Liver (tissue), 8 donors: ENCODE measurements at regions not wholly inside any gene's neighbourhood (a gene's known extent, or its start where the extent isn't known, plus 50 kb on each side); places are given as distances from the start of the nearest gene placed in this dataset.

Experiments used
- DNase-seq: peaks from one replicate; pipeline ENCODE4 v3.0.0-alpha.2; 2017; ENCODE audit warnings: low spot score
- H3K27ac ChIP-seq, 2 donors: one replicate each; pipeline ENCODE4 v1.7.0; 2013; ENCODE audit warnings: inconsistent platforms in 2 of 2, low read length in 2 of 2, control low read depth in 1 of 2, low read depth in 1 of 2, mild to moderate bottlenecking in 1 of 2
- H3K27me3 ChIP-seq, 4 donors: one replicate each; pipeline versions ENCODE4 v1.6.1 to v1.7.0; 2013; ENCODE audit warnings: low read length in 3 of 4, inconsistent platforms in 1 of 4, mild to moderate bottlenecking in 1 of 4, moderate library complexity in 1 of 4; ENCODE audit not compliant: control insufficient read depth in 4 of 4, insufficient read depth in 4 of 4
- H3K36me3 ChIP-seq, 4 donors: one replicate each; pipeline versions ENCODE4 v1.6.1 to v1.7.0; 2013; ENCODE audit warnings: low read length in 3 of 4, mild to moderate bottlenecking in 3 of 4, low read depth in 1 of 4, moderate library complexity in 1 of 4; ENCODE audit not compliant: control insufficient read depth in 4 of 4, insufficient read depth in 3 of 4
- H3K4me1 ChIP-seq, 4 donors: one replicate each; pipeline versions ENCODE4 v1.6.1 to v1.7.0; 2013; ENCODE audit warnings: low read length in 3 of 4, mild to moderate bottlenecking in 3 of 4, moderate library complexity in 1 of 4; ENCODE audit not compliant: control insufficient read depth in 4 of 4, insufficient read depth in 4 of 4
- H3K4me3 ChIP-seq, 3 donors: one replicate each; pipeline versions ENCODE4 v1.6.1 to v1.7.0; 2013; ENCODE audit warnings: low read length in 3 of 3, control low read depth in 1 of 3, low read depth in 1 of 3, mild to moderate bottlenecking in 1 of 3
- H3K9ac ChIP-seq, 2 donors: one replicate each; pipeline ENCODE4 v1.7.0; 2013; ENCODE audit warnings: low read length in 2 of 2, mild to moderate bottlenecking in 2 of 2, moderate library complexity in 2 of 2, control low read depth in 1 of 2, low read depth in 1 of 2
- H3K9me3 ChIP-seq, 4 donors: one replicate each; pipeline versions ENCODE4 v1.6.1 to v1.7.0; 2013; ENCODE audit warnings: low read length in 3 of 4; ENCODE audit not compliant: control insufficient read depth in 4 of 4
- EGR1 ChIP-seq, 2 donors: IDR thresholded peaks; 2 replicates each; pipeline ENCODE4 v1.6.1; 2016 to 2018; ENCODE audit warnings: antibody characterized with exemption in 2 of 2, low read depth in 2 of 2
- FOXA1 ChIP-seq: IDR thresholded peaks from 2 replicates; pipeline ENCODE4 v1.6.1; 2016; ENCODE audit warnings: antibody characterized with exemption
- FOXA2 ChIP-seq: IDR thresholded peaks from 2 replicates; pipeline ENCODE4 v1.6.1; 2016; ENCODE audit warnings: antibody characterized with exemption
- GABPA ChIP-seq, 2 donors: IDR thresholded peaks in 1 of 2; conservative IDR thresholded peaks in 1 of 2; 2 replicates each; pipeline ENCODE4 v1.6.1; 2016; ENCODE audit warnings: antibody characterized with exemption in 2 of 2, mild to moderate bottlenecking in 1 of 2, moderate library complexity in 1 of 2
- HNF4A ChIP-seq, 2 donors: conservative IDR thresholded peaks; 2 replicates each; pipeline ENCODE4 v1.6.1; 2016; ENCODE audit warnings: antibody characterized with exemption in 2 of 2, mild to moderate bottlenecking in 2 of 2
- HNF4G ChIP-seq: IDR thresholded peaks from 2 replicates; pipeline ENCODE4 v1.6.1; 2016; ENCODE audit warnings: antibody characterized with exemption
- JUND ChIP-seq, 2 donors: IDR thresholded peaks; 2 replicates each; pipeline ENCODE4 v1.6.1; 2016; ENCODE audit warnings: antibody characterized with exemption in 2 of 2
- RAD21 ChIP-seq, 2 donors: IDR thresholded peaks; 2 replicates each; pipeline ENCODE4 v1.6.1; 2016; ENCODE audit warnings: antibody characterized with exemption in 2 of 2, mild to moderate bottlenecking in 2 of 2
- RXRA ChIP-seq, 2 donors: IDR thresholded peaks; 2 replicates each; pipeline ENCODE4 v1.6.1; 2017 to 2018; ENCODE audit warnings: antibody characterized with exemption in 2 of 2, mild to moderate bottlenecking in 1 of 2
- SP1 ChIP-seq: IDR thresholded peaks from 2 replicates; pipeline ENCODE4 v1.6.1; 2018; ENCODE audit warnings: antibody characterized with exemption, mild to moderate bottlenecking
- YY1 ChIP-seq: IDR thresholded peaks from 2 replicates; pipeline ENCODE4 v1.6.1; 2016; ENCODE audit warnings: antibody characterized with exemption, mild to moderate bottlenecking
- WGBS: extraction: QIAGEN DNeasy Blood & Tissue Kit; methylation state at CpG from one replicate; pipeline ENCODE4 v1.1.7; 2013; 5-methylcytosine and 5-hydroxymethylcytosine counted together
- TF ChIP-seq, protein P1 (sequence below): IDR thresholded peaks from 2 replicates; pipeline ENCODE4 v1.6.1; 2016; ENCODE audit warnings: antibody characterized with exemption
- TF ChIP-seq, protein P2 (sequence below): IDR thresholded peaks from 2 replicates; pipeline ENCODE4 v1.6.1; 2016; ENCODE audit warnings: antibody characterized with exemption
- TF ChIP-seq, protein P3 (sequence below): IDR thresholded peaks from 2 replicates; pipeline ENCODE4 v1.6.1; 2016; ENCODE audit warnings: antibody characterized with exemption, mild to moderate bottlenecking
- TF ChIP-seq, protein P4 (sequence below): fragments of 150-350 bp; IDR thresholded peaks from 2 replicates; pipeline ENCODE4 v1.5.1; 2017; ENCODE audit warnings: improper control_type of control experiment, low read depth, low read length; ENCODE audit not compliant: missing input control
- TF ChIP-seq, protein P5 (sequence below): IDR thresholded peaks from 2 replicates; pipeline ENCODE4 v1.6.1; 2016; ENCODE audit warnings: antibody characterized with exemption
- donor health status: healthy.
- donor health status: healthy.
- donor health status: healthy.
- donor health status: healthy.
- donor health status: healthy.

DNA sequence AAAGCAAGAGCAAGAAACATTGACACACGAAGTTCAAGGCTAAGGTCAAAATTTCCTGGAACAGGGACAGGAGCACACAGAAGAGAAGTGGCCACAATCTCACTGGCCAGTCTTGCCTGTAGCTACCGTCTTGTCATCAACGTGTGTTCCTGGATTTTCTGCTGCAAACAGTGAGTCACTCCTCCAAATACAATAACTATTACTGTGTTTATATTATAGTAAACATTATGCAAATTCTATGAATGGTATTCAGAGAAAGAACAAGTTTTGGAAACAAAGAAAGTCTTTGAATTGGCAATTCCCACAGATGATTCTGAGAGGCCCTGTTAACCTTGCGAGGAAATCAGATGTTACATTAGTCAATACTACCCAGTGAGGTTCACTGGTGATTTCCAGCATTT lies 220.5 kb downstream of the FAM43A start:
- H3K27ac ChIP-seq, result no peak overlapping the region
- no peaks in the 10 kb centered on the region for H3K27me3 ChIP-seq
- H3K36me3 ChIP-seq, result no peaks in the 10 kb centered on the region
- no peak for TF ChIP-seq GABPA (IDR thresholded peaks at IDR 0.05 in 1 of 2, conservative IDR thresholded peaks at IDR 0.05 in 1 of 2)
- TF ChIP-seq, protein P1, sequence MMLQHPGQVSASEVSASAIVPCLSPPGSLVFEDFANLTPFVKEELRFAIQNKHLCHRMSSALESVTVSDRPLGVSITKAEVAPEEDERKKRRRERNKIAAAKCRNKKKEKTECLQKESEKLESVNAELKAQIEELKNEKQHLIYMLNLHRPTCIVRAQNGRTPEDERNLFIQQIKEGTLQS, result no peak
- TF ChIP-seq EGR1 (IDR thresholded peaks at IDR 0.05; ENCODE audit: low read depth in 2 of 2), result no peak
- no peak for TF ChIP-seq FOXA2
- no peak for TF ChIP-seq JUND (IDR thresholded peaks at IDR 0.05)
- TF ChIP-seq, protein P2, sequence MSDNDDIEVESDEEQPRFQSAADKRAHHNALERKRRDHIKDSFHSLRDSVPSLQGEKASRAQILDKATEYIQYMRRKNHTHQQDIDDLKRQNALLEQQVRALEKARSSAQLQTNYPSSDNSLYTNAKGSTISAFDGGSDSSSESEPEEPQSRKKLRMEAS, result no peak
- no peak for TF ChIP-seq FOXA1
- TF ChIP-seq, protein P3, sequence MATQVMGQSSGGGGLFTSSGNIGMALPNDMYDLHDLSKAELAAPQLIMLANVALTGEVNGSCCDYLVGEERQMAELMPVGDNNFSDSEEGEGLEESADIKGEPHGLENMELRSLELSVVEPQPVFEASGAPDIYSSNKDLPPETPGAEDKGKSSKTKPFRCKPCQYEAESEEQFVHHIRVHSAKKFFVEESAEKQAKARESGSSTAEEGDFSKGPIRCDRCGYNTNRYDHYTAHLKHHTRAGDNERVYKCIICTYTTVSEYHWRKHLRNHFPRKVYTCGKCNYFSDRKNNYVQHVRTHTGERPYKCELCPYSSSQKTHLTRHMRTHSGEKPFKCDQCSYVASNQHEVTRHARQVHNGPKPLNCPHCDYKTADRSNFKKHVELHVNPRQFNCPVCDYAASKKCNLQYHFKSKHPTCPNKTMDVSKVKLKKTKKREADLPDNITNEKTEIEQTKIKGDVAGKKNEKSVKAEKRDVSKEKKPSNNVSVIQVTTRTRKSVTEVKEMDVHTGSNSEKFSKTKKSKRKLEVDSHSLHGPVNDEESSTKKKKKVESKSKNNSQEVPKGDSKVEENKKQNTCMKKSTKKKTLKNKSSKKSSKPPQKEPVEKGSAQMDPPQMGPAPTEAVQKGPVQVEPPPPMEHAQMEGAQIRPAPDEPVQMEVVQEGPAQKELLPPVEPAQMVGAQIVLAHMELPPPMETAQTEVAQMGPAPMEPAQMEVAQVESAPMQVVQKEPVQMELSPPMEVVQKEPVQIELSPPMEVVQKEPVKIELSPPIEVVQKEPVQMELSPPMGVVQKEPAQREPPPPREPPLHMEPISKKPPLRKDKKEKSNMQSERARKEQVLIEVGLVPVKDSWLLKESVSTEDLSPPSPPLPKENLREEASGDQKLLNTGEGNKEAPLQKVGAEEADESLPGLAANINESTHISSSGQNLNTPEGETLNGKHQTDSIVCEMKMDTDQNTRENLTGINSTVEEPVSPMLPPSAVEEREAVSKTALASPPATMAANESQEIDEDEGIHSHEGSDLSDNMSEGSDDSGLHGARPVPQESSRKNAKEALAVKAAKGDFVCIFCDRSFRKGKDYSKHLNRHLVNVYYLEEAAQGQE, result no peak
- no peak for TF ChIP-seq RAD21 (IDR thresholded peaks at IDR 0.05)
- TF ChIP-seq HNF4G, result no peak
- no peak for TF ChIP-seq HNF4A (conservative IDR thresholded peaks at IDR 0.05)
- TF ChIP-seq, protein P4, sequence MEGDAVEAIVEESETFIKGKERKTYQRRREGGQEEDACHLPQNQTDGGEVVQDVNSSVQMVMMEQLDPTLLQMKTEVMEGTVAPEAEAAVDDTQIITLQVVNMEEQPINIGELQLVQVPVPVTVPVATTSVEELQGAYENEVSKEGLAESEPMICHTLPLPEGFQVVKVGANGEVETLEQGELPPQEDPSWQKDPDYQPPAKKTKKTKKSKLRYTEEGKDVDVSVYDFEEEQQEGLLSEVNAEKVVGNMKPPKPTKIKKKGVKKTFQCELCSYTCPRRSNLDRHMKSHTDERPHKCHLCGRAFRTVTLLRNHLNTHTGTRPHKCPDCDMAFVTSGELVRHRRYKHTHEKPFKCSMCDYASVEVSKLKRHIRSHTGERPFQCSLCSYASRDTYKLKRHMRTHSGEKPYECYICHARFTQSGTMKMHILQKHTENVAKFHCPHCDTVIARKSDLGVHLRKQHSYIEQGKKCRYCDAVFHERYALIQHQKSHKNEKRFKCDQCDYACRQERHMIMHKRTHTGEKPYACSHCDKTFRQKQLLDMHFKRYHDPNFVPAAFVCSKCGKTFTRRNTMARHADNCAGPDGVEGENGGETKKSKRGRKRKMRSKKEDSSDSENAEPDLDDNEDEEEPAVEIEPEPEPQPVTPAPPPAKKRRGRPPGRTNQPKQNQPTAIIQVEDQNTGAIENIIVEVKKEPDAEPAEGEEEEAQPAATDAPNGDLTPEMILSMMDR, result no peak
- TF ChIP-seq, protein P5, sequence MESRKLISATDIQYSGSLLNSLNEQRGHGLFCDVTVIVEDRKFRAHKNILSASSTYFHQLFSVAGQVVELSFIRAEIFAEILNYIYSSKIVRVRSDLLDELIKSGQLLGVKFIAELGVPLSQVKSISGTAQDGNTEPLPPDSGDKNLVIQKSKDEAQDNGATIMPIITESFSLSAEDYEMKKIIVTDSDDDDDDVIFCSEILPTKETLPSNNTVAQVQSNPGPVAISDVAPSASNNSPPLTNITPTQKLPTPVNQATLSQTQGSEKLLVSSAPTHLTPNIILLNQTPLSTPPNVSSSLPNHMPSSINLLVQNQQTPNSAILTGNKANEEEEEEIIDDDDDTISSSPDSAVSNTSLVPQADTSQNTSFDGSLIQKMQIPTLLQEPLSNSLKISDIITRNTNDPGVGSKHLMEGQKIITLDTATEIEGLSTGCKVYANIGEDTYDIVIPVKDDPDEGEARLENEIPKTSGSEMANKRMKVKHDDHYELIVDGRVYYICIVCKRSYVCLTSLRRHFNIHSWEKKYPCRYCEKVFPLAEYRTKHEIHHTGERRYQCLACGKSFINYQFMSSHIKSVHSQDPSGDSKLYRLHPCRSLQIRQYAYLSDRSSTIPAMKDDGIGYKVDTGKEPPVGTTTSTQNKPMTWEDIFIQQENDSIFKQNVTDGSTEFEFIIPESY, result no peak
- no peak for TF ChIP-seq SP1
- TF ChIP-seq RXRA (IDR thresholded peaks at IDR 0.05), result no peak
- TF ChIP-seq YY1, result no peak
- peaks cover 0 to 6% (median 0%) of the 10 kb centered on the region in 4 donors for H3K4me1 ChIP-seq
- H3K9ac ChIP-seq, result no peak overlapping the region
- 37% methylated on average over 4 of the region's 4 CpGs for WGBS
- H3K9me3 ChIP-seq, result no peaks in the 10 kb centered on the region
- H3K4me3 ChIP-seq, result no peak overlapping the region
- no peak for DNase-seq
